Vagina (tissue), 2 donors: ENCODE measurements at regions not wholly inside any gene's neighbourhood (a gene's known extent, or its start where the extent isn't known, plus 50 kb on each side); places are given as distances from the start of the nearest gene placed in this dataset.

Experiments used
- POLR2A ChIP-seq, 2 donors: fragments of 450-650 bp; IDR thresholded peaks; one replicate each; pipeline ENCODE4 v1.6.1; 2017; ENCODE audit warnings: antibody characterized with exemption in 2 of 2, mild to moderate bottlenecking in 2 of 2, moderate library complexity in 2 of 2
- POLR2AphosphoS5 ChIP-seq, 2 donors: sonication (generic); formaldehyde crosslinking; IDR thresholded peaks; one replicate each; pipeline ENCODE4 v1.9.0; 2017; ENCODE audit warnings: antibody characterized with exemption in 2 of 2, mild to moderate bottlenecking in 2 of 2, low read depth in 1 of 2; ENCODE audit not compliant: insufficient read depth in 1 of 2
- TF ChIP-seq, protein P1 (sequence below), 3 experiments: fragments of 450-650 bp in 2 of 3; fragments of 200-600 bp in 1 of 3; sonication (generic) in 1 of 3; IDR thresholded peaks; one replicate each; pipeline ENCODE4 v1.5.1; 2017 to 2019; ENCODE audit warnings: antibody characterized with exemption in 3 of 3, mild to moderate bottlenecking in 2 of 3, moderate library complexity in 2 of 3

DNA sequence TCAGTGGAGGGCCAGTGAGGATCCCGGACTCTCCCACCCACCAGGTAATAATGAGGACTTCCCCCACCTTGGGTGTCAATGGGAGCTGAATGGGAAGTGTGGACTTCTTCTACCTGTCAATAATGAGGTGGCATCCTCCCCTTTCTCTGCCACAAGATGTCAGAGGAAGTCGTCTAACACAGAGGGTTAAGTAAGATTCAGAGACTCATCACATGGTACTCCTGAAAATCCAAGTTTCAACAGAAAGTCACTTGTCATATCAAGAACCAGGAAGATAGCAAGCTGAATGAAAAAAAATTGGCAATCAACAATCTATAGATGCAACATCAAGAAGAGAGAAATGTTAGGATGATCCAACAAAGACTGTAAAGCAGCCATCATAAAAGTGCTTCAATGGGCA, 150.9 kb upstream of the SVIL start:
- TF ChIP-seq, protein P1, sequence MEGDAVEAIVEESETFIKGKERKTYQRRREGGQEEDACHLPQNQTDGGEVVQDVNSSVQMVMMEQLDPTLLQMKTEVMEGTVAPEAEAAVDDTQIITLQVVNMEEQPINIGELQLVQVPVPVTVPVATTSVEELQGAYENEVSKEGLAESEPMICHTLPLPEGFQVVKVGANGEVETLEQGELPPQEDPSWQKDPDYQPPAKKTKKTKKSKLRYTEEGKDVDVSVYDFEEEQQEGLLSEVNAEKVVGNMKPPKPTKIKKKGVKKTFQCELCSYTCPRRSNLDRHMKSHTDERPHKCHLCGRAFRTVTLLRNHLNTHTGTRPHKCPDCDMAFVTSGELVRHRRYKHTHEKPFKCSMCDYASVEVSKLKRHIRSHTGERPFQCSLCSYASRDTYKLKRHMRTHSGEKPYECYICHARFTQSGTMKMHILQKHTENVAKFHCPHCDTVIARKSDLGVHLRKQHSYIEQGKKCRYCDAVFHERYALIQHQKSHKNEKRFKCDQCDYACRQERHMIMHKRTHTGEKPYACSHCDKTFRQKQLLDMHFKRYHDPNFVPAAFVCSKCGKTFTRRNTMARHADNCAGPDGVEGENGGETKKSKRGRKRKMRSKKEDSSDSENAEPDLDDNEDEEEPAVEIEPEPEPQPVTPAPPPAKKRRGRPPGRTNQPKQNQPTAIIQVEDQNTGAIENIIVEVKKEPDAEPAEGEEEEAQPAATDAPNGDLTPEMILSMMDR (IDR thresholded peaks at IDR 0.05): no peak
- no peak for TF ChIP-seq POLR2A (IDR thresholded peaks at IDR 0.05)
- no peak for TF ChIP-seq POLR2AphosphoS5 (IDR thresholded peaks at IDR 0.05; ENCODE audit: insufficient read depth in 1 of 2, low read depth in 1 of 2)
